GM18508 (cell line): ENCODE measurements at regions not wholly inside any gene's neighbourhood (a gene's known extent, or its start where the extent isn't known, plus 50 kb on each side); places are given as distances from the start of the nearest gene placed in this dataset.
A peak's percentile ranks its signal among the peaks of the same experiment; 100 is the strongest.

Source experiments
- ATAC-seq: cut with Tn5 transposase; IDR thresholded peaks from one replicate; pipeline ENCODE4 v1.9.1; 2021; ENCODE audit warnings: moderate number of reproducible peaks; ENCODE audit not compliant: insufficient read depth, unreplicated experiment

DNA sequence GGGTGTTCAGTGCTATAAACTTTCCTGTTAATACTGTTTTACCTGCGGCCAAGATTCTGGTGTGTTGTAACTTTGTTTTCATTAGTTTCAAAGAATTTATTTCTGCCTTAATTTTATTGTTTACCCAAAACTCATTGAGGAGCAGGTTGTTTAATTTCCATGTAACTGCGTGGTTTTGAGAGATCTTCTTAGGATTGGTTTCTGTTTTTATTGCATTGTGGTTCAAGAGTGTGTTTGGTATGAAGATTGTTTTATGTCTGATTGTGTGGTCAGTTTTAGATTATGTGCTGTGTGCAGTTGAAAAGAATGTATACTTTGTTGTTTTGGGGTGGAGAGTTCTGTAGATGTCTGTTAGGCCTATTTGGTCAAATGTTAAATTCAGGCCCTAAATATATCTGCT is 133.5 kb upstream of the GALNT15 start:
- no peak for ATAC-seq

DNA sequence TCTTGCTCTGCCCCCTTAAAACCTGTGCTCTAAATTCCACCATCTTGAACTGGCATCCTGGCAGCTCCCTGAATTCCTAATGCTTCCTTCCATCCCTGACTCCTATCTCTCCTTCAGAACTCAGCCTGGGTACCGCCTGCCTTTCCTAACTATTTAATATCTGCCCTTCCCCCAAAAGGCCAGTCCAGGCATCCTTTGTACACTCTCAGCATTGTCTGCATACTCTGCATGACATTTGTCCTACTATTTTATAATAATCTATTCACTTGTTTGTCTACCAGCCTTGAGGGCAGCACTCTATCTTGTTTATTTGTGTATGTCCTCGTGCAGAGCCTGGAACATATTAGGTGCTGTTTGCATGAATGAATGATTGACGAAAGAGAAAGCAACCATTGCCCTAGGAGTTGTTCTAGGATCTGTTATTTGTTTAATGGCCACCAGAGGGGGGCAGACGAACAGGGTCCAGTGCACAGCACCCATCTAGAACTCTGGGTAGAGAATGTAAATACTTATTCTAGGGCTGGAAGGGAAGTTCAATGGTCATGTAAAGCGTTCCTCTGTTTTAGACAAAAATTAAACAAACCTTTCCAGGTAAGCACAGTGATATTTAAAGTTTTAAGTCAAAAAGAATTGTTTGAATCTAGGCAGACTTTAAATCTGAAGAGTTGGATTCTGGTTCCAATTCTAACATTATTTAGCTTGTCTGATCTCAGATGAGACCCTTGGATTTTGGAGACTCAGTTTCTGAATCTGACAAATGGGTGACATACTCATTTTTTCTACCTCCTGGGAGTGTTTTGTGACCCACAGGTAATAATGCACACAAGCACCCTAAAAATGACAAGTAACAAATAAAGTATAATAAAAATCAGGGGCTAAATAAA is 125.8 kb upstream of the GALNT15 start:
- ATAC-seq: peak; percentile 85

GRCh38 chr3:16050641-16051467 is 123.6 kb upstream of the GALNT15 start:
- ATAC-seq: no peak

DNA sequence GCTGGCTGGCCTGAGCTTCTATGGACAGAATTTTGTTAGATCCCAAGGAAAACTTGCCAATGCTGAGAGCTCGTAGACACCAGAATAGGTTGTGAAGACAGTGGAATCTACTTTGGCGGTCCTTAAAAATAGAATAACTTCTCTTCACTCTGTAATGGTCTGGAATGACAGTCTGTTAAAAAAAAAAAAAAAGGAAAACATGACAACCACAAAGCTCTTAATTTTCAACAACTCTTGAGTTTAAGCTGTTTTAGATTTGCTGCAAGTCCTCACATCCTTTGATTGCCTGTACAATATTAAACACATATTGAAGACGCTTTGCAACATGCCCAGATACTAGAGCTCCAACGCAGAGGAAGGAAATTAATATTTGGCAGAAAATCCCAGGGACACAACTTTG is 122.8 kb upstream of the GALNT15 start:
- ATAC-seq: no peak

DNA sequence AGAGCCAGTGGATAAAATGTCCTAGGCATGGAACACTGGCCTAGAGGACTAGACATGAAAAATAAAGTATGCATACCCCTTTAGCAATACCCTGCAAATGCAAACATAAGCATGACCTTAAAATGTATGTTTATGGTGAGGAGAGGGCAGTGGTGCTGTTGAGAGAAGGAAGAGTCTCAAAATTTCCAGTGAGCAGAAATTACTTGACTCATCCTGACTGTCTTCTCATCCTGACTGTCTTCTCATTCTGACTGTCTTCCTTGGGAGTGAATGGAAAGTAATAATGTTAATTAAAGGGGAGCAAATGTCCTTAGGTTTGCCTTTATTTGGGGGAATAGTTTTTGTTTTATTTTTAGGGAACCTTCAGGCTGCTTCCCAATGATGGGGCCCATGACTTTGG is 121.5 kb upstream of the GALNT15 start:
- no peak for ATAC-seq

- ATAC-seq: no peak
These were observed 120.7 kb upstream of the GALNT15 start for GRCh38 chr3:16053794-16054193.

GRCh38 chr3:16055606-16056211 is 118.8 kb upstream of the GALNT15 start:
- no peak for ATAC-seq

- no peak for ATAC-seq
These were observed 118.3 kb upstream of the GALNT15 start for GRCh38 chr3:16056217-16056616.

DNA sequence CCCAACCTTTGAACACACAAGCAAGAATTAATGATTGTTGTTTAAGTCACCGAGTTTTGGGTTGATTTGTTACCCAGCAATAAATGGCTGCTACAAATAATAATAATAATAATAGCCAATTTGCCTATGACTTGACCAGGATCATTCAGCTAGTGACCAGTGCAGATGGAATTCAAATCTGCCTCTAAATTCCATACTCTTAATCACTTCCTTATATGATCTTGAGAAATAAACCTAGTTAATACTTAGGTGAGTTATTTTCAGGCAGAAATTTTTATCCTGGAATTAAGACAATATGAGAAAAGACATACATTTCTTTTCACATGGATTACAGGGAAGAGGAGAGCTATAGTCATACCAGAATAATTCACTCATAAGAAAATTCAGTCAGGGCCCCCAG is 116.0 kb upstream of the GALNT15 start:
- ATAC-seq: no peak

DNA sequence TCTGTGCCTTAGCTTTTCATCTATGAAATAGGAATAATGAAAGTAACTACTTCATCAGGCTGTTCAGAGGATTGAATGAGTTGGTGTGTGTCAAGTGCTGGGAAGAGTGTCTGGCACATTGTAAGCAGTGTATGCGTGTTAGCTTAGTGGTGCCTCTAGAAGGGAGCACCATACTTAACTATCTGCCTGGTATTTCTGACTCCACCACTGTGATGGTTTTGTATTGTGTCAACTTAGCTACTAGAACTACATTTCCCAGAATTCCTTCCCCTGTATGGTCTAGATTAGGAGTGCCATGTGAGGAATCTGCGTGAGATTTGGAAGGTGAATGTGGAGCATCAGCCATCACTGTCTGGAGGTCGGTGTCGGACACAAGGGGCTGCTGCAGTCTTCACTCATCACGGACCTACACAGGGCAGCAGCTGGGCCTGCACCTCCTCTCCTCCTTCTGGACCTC is 115.4 kb upstream of the GALNT15 start:
- no peak for ATAC-seq

GRCh38 chr3:16059711-16060357 is 114.6 kb upstream of the GALNT15 start:
- no peak for ATAC-seq

DNA sequence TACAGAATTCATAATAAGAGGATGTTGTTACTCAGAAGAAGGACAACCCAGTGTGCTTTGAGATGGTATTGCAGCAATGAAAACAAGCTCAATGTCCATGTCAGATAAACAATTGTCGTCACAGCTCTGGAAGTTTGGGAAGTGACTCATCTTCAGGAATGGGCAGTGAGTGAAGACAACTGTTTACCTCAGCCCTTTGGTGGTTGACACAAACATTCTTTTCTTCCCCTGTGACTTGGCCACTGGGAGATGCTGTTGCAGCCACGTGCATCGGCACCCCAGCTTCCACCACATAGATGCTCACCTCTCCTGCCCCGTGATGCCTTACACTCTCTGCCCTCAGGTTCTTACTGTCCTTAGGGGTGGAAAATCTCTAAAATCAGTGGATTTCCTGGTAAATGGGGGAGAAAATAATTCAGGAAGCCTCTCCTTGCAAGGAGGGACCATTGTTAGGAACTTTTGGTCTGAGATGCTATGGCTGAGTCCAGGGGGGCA is 114.1 kb upstream of the GALNT15 start:
- no peak for ATAC-seq

DNA sequence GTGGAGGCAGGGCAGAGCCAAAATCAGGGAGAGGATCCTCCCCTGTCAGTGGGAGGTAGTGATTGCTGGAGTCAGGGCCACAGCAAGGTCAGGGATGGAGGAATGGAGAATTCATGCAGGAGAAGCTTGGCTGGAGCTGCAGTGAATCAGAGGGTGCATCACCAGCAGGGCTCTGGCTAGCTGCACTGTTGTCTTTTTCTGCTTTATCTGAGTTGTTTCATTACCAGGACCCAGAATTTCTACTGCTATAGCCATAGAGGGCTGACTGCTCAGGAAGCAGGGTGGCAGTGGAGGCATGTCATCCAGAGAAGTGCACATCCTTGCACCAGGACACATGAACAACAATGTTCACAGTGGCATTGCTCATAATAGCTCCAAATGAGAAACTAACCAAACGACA is 113.5 kb upstream of the GALNT15 start:
- no peak for ATAC-seq

DNA sequence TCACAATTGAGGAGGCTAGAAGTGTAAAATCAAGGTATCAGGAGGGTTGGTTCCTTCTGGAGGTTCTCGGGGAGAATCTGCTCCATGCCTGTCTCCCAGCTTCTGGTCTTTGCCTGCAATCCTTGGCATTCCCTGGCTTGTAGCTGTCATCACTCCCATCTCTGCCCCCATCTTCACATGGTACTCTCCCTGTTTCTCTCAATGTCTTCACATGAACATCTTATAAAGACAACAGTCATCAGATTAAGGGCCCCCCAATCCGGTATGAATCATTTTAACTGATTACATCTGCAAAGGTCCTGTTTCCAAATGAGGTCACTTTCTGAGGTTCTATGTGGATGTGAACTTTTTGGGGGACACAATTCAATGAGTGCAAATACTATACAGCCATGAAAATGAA is 113.0 kb upstream of the GALNT15 start:
- ATAC-seq: no peak

- ATAC-seq: no peak
These were observed 110.9 kb upstream of the GALNT15 start for GRCh38 chr3:16063603-16064002.

DNA sequence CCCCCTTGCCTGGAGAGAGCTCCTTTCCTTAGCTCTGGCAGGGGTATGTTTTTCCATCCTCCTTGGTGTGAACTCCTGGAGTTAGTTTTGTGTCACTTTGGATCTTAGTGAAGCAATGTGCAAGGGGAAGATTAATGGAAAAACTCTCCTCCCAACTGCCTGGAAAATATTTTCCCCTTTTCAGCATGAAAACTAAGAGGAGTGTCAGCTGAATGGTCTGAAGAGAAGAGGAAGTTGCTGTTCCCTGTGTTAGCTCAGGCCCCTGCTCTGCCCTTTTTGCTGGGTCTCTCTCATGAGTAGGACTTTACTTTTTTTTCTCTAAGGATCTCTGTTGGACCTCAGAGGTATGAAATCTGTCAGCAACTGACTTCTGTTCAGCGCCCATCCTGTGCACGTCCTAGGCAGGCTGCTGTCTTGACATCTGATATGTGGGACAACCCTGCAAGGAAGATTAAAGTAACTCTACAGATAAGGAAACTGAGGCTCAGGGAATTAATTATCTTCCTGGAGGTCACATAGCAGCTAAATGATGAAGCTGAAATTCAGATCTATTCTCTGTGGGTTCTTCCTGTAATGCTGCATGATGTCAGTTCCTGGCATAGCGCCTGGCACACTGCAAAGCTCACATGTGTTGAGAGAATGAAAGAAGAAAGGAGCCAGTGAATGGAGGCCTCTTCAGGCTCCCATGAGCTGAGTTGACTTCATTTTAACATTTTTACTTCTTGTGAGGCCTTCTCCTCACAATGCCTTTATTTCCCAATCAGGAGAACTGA is 109.7 kb upstream of the GALNT15 start:
- no peak for ATAC-seq

GRCh38 chr3:16066545-16066944 is 107.9 kb upstream of the GALNT15 start:
- ATAC-seq: no peak

DNA sequence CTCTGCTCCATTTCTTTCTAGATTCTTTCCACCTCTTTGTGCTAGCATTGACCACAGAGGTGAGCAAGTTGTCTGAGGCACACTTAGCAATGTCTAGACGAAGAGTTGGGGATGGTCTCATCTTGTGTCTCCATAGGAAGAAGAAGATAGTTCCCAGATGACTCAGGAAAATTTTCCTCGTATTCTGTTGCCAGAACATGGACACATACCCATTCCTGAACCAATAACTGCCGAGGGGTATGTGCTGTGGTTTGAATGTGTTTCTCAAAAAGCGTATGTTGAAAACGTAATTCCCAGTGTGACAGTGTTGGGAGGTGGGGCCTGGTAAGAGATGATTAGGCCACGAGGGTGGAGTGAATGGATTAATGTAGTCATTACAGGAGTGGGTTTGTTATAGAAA is 107.5 kb upstream of the GALNT15 start:
- ATAC-seq: no peak

DNA sequence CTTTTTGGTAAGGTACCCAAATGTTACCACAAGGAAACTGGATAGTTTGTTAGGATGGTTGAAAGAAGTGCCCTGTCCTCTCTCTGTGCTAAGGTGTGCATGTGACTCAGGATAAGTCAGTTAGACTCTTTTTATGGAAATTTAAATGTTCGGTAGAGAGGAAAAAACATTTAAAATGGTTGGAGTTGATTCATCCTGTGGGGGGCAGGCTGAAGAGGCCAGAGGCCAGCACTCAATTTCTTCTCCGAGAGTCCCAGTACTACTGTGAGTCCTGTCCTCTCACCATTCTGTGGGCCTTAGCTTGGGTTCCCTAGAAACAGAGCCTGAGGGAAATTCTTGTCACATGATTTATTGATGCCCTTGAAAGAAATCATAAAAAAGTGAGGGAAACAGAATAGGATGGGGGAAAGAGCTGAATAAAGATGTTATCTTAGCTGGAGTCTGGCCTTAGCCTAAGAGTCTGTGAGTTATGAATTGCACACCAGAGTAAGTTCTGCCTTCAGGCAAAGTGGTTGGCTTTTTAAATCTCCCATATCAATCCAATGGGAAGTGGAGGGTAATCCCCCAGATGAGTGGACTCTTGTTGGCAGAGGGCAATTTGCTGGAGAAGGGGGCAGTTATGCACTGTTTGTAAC is 106.5 kb upstream of the GALNT15 start:
- no peak for ATAC-seq
